DND-41 (cell line): ENCODE measurements at regions not wholly inside any gene's neighbourhood (a gene's known extent, or its start where the extent isn't known, plus 50 kb on each side); places are given as distances from the start of the nearest gene placed in this dataset.

Source experiments
- CTCF ChIP-seq: IDR thresholded peaks from 2 replicates; pipeline ENCODE4 v1.5.1; 2012; ENCODE audit warnings: borderline replicate concordance, low read length, moderate library complexity, mild to moderate bottlenecking; ENCODE audit not compliant: poor library complexity, severe bottlenecking; ENCODE audit errors: extremely low read depth
- EZH2 ChIP-seq: IDR thresholded peaks from 3 replicates; pipeline ENCODE4 v1.6.1; 2012; ENCODE audit warnings: borderline replicate concordance, low read depth, mild to moderate bottlenecking, moderate library complexity, low read length, inconsistent platforms; ENCODE audit not compliant: severe bottlenecking

- TF ChIP-seq CTCF, result no peak
- TF ChIP-seq EZH2, result no peak
These were observed 67.2 kb upstream of the TGFBR2 start for GRCh38 chr3:30539206-30539605.
